GM23338 (cell line): ENCODE measurements at regions not wholly inside any gene's neighbourhood (a gene's known extent, or its start where the extent isn't known, plus 50 kb on each side); places are given as distances from the start of the nearest gene placed in this dataset.

Experiments used
- ATAC-seq: fragments of 200-7000 bp; cut with Tn5 transposase; 3 replicates; pipeline ENCODE4 v1.9.1; 2020
- DNase-seq: peaks from one replicate; pipeline ENCODE4 v3.0.0-alpha.2; 2015; ENCODE audit warnings: low spot score
- H2AFZ ChIP-seq: fragments of 200-600 bp; sonication (generic); 2 replicates; pipeline ENCODE4 v1.8.0; 2016; ENCODE audit warnings: antibody characterized with exemption, mild to moderate bottlenecking, moderate library complexity
- H3F3A ChIP-seq: fragments of 200-600 bp; sonication (generic); replicated peaks from 2 replicates; pipeline ENCODE4 v1.8.0; 2017; ENCODE audit warnings: antibody characterized with exemption, mixed run types, low read depth
- H3K27ac ChIP-seq: fragments of 200-600 bp; sonication (generic); 2 replicates; pipeline ENCODE4 v1.6.1; 2016; ENCODE audit warnings: low read depth
- H3K27me3 ChIP-seq: fragments of 200-600 bp; sonication (generic); 2 replicates; pipeline ENCODE4 v1.8.0; 2016; ENCODE audit warnings: mild to moderate bottlenecking, mixed run types, moderate library complexity; ENCODE audit not compliant: insufficient read depth
- H3K36me3 ChIP-seq: fragments of 200-600 bp; sonication (generic); 2 replicates; pipeline ENCODE4 v1.8.0; 2016; ENCODE audit warnings: mild to moderate bottlenecking; ENCODE audit not compliant: insufficient read depth
- H3K4me1 ChIP-seq: fragments of 200-600 bp; sonication (generic); 2 replicates; pipeline ENCODE4 v1.8.0; 2016; ENCODE audit warnings: mild to moderate bottlenecking, moderate library complexity; ENCODE audit not compliant: insufficient read depth
- H3K4me2 ChIP-seq: fragments of 200-600 bp; sonication (generic); 2 replicates; pipeline ENCODE4 v1.7.1; 2017; ENCODE audit warnings: mixed run types
- H3K4me3 ChIP-seq: fragments of 200-600 bp; sonication (generic); 2 replicates; pipeline ENCODE4 v1.6.1; 2016; ENCODE audit warnings: mixed run types
- H3K79me2 ChIP-seq: fragments of 200-600 bp; sonication (generic); replicated peaks from 2 replicates; pipeline ENCODE4 v1.8.0; 2017; ENCODE audit warnings: mild to moderate bottlenecking; ENCODE audit not compliant: insufficient read depth
- H3K9me2 ChIP-seq: fragments of 200-600 bp; sonication (generic); 2 replicates; pipeline ENCODE4 v1.8.0; 2017; ENCODE audit not compliant: insufficient read depth
- H4K20me1 ChIP-seq: fragments of 200-600 bp; sonication (generic); replicated peaks from 2 replicates; pipeline ENCODE4 v1.8.0; 2017; ENCODE audit warnings: mild to moderate bottlenecking; ENCODE audit not compliant: insufficient read depth
- H3K27ac Mint-ChIP-seq: 2 replicates; pipeline ENCODE4 v1.8.0; 2020; ENCODE audit warnings: inconsistent platforms, mild to moderate bottlenecking, moderate library complexity, mixed read lengths
- H3K27me3 Mint-ChIP-seq: 3 replicates; pipeline ENCODE4 v1.8.0; 2022; ENCODE audit warnings: low read depth, mild to moderate bottlenecking, moderate library complexity, mixed read lengths, inconsistent platforms; ENCODE audit not compliant: insufficient read depth, poor library complexity
- H3K36me3 Mint-ChIP-seq: 3 replicates; pipeline ENCODE4 v1.8.0; 2021; ENCODE audit warnings: low read depth, mild to moderate bottlenecking, inconsistent platforms, moderate library complexity, mixed read lengths
- H3K4me1 Mint-ChIP-seq: 3 replicates; pipeline ENCODE4 v1.8.0; 2020; ENCODE audit warnings: mild to moderate bottlenecking, inconsistent platforms, mixed read lengths
- H3K4me3 Mint-ChIP-seq: 3 replicates; pipeline ENCODE4 v1.8.0; 2021; ENCODE audit warnings: moderate library complexity, mild to moderate bottlenecking, inconsistent platforms, mixed read lengths
- H3K9me3 Mint-ChIP-seq: 3 replicates; pipeline ENCODE4 v1.8.0; 2020; ENCODE audit warnings: moderate library complexity, mild to moderate bottlenecking, inconsistent platforms, mixed read lengths
- CREB1 ChIP-seq: fragments of 250-450 bp; sonication (Bioruptor Pico); IDR thresholded peaks from 2 replicates; pipeline ENCODE4 v1.5.0; 2020; ENCODE audit warnings: low read depth, mild to moderate bottlenecking, moderate library complexity
- EZH2 ChIP-seq: fragments of 200-600 bp; sonication (generic); IDR thresholded peaks from one replicate; pipeline ENCODE4 v1.8.0; 2017; ENCODE audit warnings: antibody characterized with exemption, mild to moderate bottlenecking, low read depth; ENCODE audit not compliant: unreplicated experiment
- JUNB ChIP-seq: IDR thresholded peaks from one replicate; pipeline ENCODE4 v1.6.1; 2016; ENCODE audit warnings: antibody characterized with exemption; ENCODE audit not compliant: unreplicated experiment
- NANOG ChIP-seq: IDR thresholded peaks from 2 replicates; pipeline ENCODE4 v1.6.1; 2016; ENCODE audit warnings: antibody characterized with exemption, borderline replicate concordance
- POLR2AphosphoS5 ChIP-seq: IDR thresholded peaks from 2 replicates; pipeline ENCODE4 v1.6.1; 2016; ENCODE audit warnings: antibody characterized with exemption, low read depth
- ZNF114 ChIP-seq: fragments of 250-450 bp; sonication (Bioruptor Pico); IDR thresholded peaks from 2 replicates; pipeline ENCODE4 v1.5.0; 2020; ENCODE audit warnings: mild to moderate bottlenecking, moderate library complexity
- ZNF331 ChIP-seq: fragments of 250-450 bp; sonication (Bioruptor Pico); IDR thresholded peaks from 2 replicates; pipeline ENCODE4 v1.5.0; 2020; ENCODE audit warnings: low read depth, mild to moderate bottlenecking, moderate library complexity
- TF ChIP-seq, protein P1 (sequence below): IDR thresholded peaks from one replicate; pipeline ENCODE4 v1.6.1; 2018; ENCODE audit warnings: antibody characterized with exemption; ENCODE audit not compliant: unreplicated experiment
- TF ChIP-seq, protein P2 (sequence below), 2 experiments: fragments of 200-600 bp in 1 of 2; sonication (generic) in 1 of 2; conservative IDR thresholded peaks; 2 replicates each; pipeline versions ENCODE4 v1.5.1 to v1.6.1; 2016 to 2017; ENCODE audit warnings: antibody characterized with exemption in 2 of 2, low read depth in 2 of 2, mild to moderate bottlenecking in 2 of 2, moderate library complexity in 1 of 2
- TF ChIP-seq, protein P3 (sequence below): IDR thresholded peaks from 2 replicates; pipeline ENCODE4 v1.6.1; 2016; ENCODE audit warnings: antibody characterized with exemption
- TF ChIP-seq, protein P4 (sequence below): fragments of 250-450 bp; sonication (Bioruptor Pico); IDR thresholded peaks from 2 replicates; pipeline ENCODE4 v1.5.0; 2020; ENCODE audit warnings: mild to moderate bottlenecking, moderate library complexity

DNA sequence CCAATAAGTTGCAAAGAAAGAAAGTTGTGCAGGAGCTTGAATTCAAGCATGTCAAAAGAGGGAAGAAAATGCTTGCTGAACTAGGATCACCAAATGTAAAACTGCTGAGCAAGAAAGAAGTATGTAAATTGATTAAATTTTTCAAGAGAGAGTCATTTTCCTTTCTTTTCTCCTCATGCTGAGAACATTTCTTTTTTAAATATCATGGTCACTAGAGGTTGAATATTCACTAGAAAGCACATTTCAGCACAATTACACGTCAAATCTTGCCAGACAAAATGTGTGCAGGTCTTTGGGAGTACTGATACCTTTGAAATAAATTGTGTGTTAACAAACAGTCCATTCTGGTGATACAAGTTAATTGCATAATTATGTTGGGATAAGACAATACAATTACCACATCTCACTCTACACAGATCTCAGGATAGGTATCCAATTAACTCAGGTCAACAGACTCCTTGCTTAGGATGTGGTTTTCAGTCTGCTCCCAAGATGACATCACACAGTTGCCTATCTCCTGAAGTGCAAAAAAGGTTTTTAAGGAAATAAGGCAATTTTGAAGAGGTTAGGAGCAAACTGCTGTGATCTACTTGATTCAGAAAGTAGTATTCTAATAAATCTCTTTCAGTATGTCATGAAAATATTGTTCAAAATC lies 862.2 kb downstream of the RPS29 start (continued):
- TF ChIP-seq, protein P1, sequence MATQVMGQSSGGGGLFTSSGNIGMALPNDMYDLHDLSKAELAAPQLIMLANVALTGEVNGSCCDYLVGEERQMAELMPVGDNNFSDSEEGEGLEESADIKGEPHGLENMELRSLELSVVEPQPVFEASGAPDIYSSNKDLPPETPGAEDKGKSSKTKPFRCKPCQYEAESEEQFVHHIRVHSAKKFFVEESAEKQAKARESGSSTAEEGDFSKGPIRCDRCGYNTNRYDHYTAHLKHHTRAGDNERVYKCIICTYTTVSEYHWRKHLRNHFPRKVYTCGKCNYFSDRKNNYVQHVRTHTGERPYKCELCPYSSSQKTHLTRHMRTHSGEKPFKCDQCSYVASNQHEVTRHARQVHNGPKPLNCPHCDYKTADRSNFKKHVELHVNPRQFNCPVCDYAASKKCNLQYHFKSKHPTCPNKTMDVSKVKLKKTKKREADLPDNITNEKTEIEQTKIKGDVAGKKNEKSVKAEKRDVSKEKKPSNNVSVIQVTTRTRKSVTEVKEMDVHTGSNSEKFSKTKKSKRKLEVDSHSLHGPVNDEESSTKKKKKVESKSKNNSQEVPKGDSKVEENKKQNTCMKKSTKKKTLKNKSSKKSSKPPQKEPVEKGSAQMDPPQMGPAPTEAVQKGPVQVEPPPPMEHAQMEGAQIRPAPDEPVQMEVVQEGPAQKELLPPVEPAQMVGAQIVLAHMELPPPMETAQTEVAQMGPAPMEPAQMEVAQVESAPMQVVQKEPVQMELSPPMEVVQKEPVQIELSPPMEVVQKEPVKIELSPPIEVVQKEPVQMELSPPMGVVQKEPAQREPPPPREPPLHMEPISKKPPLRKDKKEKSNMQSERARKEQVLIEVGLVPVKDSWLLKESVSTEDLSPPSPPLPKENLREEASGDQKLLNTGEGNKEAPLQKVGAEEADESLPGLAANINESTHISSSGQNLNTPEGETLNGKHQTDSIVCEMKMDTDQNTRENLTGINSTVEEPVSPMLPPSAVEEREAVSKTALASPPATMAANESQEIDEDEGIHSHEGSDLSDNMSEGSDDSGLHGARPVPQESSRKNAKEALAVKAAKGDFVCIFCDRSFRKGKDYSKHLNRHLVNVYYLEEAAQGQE: no peak
- TF ChIP-seq, protein P2, sequence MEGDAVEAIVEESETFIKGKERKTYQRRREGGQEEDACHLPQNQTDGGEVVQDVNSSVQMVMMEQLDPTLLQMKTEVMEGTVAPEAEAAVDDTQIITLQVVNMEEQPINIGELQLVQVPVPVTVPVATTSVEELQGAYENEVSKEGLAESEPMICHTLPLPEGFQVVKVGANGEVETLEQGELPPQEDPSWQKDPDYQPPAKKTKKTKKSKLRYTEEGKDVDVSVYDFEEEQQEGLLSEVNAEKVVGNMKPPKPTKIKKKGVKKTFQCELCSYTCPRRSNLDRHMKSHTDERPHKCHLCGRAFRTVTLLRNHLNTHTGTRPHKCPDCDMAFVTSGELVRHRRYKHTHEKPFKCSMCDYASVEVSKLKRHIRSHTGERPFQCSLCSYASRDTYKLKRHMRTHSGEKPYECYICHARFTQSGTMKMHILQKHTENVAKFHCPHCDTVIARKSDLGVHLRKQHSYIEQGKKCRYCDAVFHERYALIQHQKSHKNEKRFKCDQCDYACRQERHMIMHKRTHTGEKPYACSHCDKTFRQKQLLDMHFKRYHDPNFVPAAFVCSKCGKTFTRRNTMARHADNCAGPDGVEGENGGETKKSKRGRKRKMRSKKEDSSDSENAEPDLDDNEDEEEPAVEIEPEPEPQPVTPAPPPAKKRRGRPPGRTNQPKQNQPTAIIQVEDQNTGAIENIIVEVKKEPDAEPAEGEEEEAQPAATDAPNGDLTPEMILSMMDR (conservative IDR thresholded peaks at IDR 0.05; ENCODE audit: low read depth in 2 of 2): no peak
- TF ChIP-seq ZNF114 (CRISPR knock-in tag) (no peak), ZNF331 (CRISPR knock-in tag) (no peak), POLR2AphosphoS5 (no peak), NANOG (no peak), JUNB (no peak), CREB1 (CRISPR knock-in tag) (no peak)
- TF ChIP-seq, protein P3, sequence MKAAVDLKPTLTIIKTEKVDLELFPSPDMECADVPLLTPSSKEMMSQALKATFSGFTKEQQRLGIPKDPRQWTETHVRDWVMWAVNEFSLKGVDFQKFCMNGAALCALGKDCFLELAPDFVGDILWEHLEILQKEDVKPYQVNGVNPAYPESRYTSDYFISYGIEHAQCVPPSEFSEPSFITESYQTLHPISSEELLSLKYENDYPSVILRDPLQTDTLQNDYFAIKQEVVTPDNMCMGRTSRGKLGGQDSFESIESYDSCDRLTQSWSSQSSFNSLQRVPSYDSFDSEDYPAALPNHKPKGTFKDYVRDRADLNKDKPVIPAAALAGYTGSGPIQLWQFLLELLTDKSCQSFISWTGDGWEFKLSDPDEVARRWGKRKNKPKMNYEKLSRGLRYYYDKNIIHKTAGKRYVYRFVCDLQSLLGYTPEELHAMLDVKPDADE: no peak

DNA sequence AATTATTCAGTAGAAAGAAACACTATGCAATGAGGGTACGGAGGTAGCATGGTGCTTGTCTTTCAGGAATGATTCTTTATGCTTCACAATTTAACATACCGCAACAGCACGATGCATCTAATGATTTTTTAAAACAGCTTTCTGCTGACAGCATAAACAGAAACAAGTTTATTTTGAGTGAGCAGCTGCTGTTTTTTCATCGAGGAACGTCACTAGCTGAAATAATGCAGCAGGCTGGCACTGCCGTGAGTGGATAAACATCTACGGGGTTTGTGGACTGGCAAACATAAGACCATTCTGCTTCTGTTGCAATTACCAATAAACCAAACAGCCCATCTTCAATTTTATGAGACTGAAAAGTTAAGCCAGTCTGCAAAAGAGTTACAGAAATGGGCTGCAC lies 871.8 kb downstream of the RPS29 start:
- Mint-ChIP-seq H3K36me3 (no peaks in the 10 kb centered on the region), H3K27me3 (no peaks in the 10 kb centered on the region), H3K4me3 (no peak overlapping the region), H3K9me3 (no peaks in the 10 kb centered on the region), H3K4me1 (no peaks in the 10 kb centered on the region), H3K27ac (no peak overlapping the region)
- ATAC-seq (no peak), DNase-seq (no peak)
- Histone ChIP-seq H3K4me1 (no peaks in the 10 kb centered on the region), H3K36me3 (no peaks in the 10 kb centered on the region), H3F3A (no peaks in the 10 kb centered on the region), H4K20me1 (no peaks in the 10 kb centered on the region), H2AFZ (no peak overlapping the region), H3K27ac (no peak overlapping the region), H3K79me2 (no peaks in the 10 kb centered on the region), H3K9me2 (0 out of 2 replicates have a peak, but pooled peaks cover 2% of the 10 kb centered on the region), H3K4me3 (no peak overlapping the region), H3K4me2 (no peak overlapping the region), H3K27me3 (no peaks in the 10 kb centered on the region)
- TF ChIP-seq, protein P3: no peak
- TF ChIP-seq JUNB (no peak), CREB1 (CRISPR knock-in tag) (no peak), EZH2 (no peak), POLR2AphosphoS5 (no peak)
- TF ChIP-seq, protein P4, sequence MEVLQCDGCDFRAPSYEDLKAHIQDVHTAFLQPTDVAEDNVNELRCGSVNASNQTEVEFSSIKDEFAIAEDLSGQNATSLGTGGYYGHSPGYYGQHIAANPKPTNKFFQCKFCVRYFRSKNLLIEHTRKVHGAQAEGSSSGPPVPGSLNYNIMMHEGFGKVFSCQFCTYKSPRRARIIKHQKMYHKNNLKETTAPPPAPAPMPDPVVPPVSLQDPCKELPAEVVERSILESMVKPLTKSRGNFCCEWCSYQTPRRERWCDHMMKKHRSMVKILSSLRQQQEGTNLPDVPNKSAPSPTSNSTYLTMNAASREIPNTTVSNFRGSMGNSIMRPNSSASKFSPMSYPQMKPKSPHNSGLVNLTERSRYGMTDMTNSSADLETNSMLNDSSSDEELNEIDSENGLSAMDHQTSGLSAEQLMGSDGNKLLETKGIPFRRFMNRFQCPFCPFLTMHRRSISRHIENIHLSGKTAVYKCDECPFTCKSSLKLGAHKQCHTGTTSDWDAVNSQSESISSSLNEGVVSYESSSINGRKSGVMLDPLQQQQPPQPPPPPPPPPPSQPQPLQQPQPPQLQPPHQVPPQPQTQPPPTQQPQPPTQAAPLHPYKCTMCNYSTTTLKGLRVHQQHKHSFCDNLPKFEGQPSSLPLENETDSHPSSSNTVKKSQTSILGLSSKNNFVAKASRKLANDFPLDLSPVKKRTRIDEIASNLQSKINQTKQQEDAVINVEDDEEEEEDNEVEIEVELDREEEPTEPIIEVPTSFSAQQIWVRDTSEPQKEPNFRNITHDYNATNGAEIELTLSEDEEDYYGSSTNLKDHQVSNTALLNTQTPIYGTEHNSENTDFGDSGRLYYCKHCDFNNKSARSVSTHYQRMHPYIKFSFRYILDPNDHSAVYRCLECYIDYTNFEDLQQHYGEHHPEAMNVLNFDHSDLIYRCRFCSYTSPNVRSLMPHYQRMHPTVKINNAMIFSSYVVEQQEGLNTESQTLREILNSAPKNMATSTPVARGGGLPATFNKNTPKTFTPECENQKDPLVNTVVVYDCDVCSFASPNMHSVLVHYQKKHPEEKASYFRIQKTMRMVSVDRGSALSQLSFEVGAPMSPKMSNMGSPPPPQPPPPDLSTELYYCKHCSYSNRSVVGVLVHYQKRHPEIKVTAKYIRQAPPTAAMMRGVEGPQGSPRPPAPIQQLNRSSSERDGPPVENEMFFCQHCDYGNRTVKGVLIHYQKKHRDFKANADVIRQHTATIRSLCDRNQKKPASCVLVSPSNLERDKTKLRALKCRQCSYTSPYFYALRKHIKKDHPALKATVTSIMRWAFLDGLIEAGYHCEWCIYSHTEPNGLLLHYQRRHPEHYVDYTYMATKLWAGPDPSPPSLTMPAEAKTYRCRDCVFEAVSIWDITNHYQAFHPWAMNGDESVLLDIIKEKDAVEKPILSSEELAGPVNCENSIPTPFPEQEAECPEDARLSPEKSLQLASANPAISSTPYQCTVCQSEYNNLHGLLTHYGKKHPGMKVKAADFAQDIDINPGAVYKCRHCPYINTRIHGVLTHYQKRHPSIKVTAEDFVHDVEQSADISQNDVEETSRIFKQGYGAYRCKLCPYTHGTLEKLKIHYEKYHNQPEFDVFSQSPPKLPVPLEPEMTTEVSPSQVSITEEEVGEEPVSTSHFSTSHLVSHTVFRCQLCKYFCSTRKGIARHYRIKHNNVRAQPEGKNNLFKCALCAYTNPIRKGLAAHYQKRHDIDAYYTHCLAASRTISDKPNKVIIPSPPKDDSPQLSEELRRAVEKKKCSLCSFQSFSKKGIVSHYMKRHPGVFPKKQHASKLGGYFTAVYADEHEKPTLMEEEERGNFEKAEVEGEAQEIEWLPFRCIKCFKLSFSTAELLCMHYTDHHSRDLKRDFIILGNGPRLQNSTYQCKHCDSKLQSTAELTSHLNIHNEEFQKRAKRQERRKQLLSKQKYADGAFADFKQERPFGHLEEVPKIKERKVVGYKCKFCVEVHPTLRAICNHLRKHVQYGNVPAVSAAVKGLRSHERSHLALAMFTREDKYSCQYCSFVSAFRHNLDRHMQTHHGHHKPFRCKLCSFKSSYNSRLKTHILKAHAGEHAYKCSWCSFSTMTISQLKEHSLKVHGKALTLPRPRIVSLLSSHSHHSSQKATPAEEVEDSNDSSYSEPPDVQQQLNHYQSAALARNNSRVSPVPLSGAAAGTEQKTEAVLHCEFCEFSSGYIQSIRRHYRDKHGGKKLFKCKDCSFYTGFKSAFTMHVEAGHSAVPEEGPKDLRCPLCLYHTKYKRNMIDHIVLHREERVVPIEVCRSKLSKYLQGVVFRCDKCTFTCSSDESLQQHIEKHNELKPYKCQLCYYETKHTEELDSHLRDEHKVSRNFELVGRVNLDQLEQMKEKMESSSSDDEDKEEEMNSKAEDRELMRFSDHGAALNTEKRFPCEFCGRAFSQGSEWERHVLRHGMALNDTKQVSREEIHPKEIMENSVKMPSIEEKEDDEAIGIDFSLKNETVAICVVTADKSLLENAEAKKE (CRISPR knock-in tag): no peak
